GM12864 (cell line): ENCODE measurements at regions not wholly inside any gene's neighbourhood (a gene's known extent, or its start where the extent isn't known, plus 50 kb on each side); places are given as distances from the start of the nearest gene placed in this dataset.
"Not testable (repeated sequence)": the region's sequence is repeated elsewhere in the genome, so short reads cannot be mapped to it uniquely, and the experiment has no call there.

Experiments used
- DNase-seq: peaks from one replicate; pipeline ENCODE4 v3.0.0-alpha.2; 2011; ENCODE audit warnings: low read depth
- H3K4me3 ChIP-seq: 2 replicates; pipeline ENCODE4 v1.5.1; 2011; ENCODE audit warnings: mild to moderate bottlenecking, low read depth, low read length, control low read depth
- CTCF ChIP-seq: IDR thresholded peaks from 2 replicates; pipeline ENCODE4 v1.5.1; 2011; ENCODE audit warnings: low read depth, mild to moderate bottlenecking, moderate library complexity, low read length, control low read depth, inconsistent platforms; ENCODE audit errors: missing control alignments

DNA sequence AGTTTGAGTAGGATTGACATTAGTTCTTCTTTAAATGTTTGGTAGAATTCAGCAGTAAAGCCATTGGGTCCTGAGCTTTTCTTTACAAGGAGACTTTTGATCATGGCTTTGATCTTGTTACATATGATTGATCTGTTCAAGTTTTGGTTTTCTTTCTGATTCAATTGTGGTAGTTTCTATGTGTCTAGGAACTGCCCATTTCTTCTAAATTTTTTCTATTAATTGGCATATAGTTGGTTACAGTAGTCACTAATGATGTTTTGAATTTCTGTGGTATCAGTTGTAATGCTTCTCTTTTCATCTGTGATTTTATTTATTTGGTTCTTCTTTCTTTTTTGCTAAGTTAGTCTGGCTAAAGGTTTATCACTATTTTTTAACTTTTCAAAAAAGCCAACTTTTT, 73.3 kb upstream of the DLGAP1 start:
- no peak for DNase-seq
- no peak overlapping the region for H3K4me3 ChIP-seq
- no peak for TF ChIP-seq CTCF

DNA sequence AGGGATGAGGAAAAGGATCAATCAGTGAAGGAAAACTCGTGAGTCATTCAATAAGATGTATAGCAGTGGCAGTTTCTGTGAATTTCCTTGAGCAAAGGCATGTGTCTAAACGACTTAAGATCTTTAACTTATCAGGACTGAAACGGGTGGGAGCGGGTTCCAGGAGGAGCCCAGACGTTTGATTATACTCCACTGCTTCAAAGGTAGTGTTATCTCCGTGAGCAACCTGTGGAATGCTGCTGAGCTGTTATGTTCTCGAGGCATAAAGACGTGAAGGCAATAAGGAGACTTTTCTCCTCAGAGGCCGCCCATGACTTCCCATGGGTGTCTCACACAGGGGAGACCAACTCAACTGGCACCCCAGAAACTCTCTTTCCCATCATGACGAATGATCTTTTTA, 72.7 kb upstream of the DLGAP1 start:
- DNase-seq, H3K4me3 ChIP-seq: not testable (repeated sequence)

- no peak for DNase-seq
- no peak overlapping the region for H3K4me3 ChIP-seq
- TF ChIP-seq CTCF: no peak
These were observed 69.0 kb upstream of the DLGAP1 start for GRCh38 chr18:4524096-4524495.

DNA sequence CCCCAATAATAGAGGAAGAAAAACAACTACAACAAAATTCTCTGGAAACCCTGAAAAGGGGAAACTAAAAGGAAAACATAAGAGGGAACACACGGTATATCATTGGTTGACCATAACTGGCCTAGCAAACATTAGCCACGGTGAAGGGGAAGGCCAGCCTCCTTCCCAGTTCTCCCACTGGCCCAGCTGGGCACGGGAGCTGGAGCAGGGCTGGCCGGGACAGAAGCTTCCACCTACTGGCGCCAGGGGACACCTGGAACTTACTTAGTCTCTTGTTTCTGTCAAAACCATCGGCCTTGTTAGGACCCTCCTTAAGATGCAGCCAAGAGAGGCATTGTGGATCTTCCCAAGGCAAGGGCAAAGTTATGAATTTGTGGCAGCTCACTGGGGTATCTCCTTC, 56.1 kb upstream of the DLGAP1 start:
- H3K4me3 ChIP-seq: no peak overlapping the region
- DNase-seq: no peak
- TF ChIP-seq CTCF: no peak

DNA sequence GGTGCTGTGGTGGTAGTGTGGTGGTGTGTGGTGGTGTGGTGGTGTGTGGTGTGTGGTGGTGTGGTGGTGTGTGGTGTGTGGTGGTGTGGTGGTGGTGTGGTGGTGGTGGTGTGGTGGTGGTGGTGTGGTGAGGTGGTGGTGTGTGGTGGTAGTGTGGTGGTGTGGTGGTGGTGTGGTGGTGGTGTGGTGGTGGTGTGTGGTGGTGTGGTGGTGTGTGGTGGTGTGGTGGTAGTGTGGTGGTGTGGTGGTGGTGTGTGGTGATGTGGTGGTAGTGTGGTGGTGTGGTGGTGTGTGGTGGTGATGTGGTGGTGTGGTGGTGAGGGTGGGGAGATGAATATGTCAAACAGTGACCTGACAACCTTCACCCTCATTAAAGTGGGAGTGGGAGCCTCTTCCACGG, 55.6 kb upstream of the DLGAP1 start:
- H3K4me3 ChIP-seq: no peak overlapping the region
- no peak for DNase-seq
- no peak for TF ChIP-seq CTCF

DNA sequence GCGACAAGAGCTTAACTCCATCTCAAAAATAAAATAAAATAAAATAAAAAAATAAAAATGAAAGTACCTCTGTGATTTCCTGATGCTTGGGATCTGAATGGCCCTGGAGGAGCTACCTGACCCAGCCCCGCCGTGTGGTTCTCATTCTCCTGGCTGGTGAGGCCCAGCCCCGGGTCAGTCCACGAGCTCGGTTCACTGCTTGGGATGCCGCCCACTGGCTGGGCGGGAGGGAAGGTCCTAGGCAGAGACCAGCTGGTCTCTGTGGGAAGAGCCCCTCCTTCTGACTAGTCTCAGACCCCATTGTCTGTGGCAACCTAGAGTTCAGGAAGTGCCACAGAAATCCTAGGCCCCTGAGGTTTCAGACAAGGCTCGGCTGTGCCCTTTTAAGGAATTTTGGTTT, 55.1 kb upstream of the DLGAP1 start:
- no peak for DNase-seq
- TF ChIP-seq CTCF: no peak
- no peak overlapping the region for H3K4me3 ChIP-seq
